ENCODE measurements at regions not wholly inside any gene's neighbourhood (a gene's known extent, or its start where the extent isn't known, plus 50 kb on each side); places are given as distances from the start of the nearest gene placed in this dataset.

- Mint-ChIP-seq H3K27ac (ENCODE audit: unreplicated experiment) (peak overlapping the region; percentile 97), H3K36me3 (ENCODE audit: low read depth, unreplicated experiment) (no peaks in the 10 kb centered on the region), H3K9me3 (ENCODE audit: unreplicated experiment) (peaks cover 7% of the 10 kb centered on the region), H3K4me3 (ENCODE audit: unreplicated experiment) (no peak overlapping the region), H3K27me3 (ENCODE audit: low read depth, unreplicated experiment) (no peaks in the 10 kb centered on the region), H3K4me1 (ENCODE audit: low read depth, unreplicated experiment) (peaks cover 50% of the 10 kb centered on the region)
- H3K4me2 ChIP-seq (ENCODE audit: low read length) = no peak overlapping the region
- H3K36me3 ChIP-seq (ENCODE audit: insufficient read depth, low read length) = no peaks in the 10 kb centered on the region
- no peak for DNase-seq (ENCODE audit: low read depth)
- H4K20me1 ChIP-seq (ENCODE audit: insufficient read depth, low read length) = no peaks in the 10 kb centered on the region
- H3K79me2 ChIP-seq (ENCODE audit: insufficient read depth, low read length) = no peaks in the 10 kb centered on the region
- peaks cover 41% of the 10 kb centered on the region for H3K4me1 ChIP-seq (ENCODE audit: insufficient read depth, low read length)
- no peaks in the 10 kb centered on the region for H3K9me3 ChIP-seq (ENCODE audit: insufficient read depth, low read depth, low read length)
- no peak for FAIRE-seq
- H3K4me3 ChIP-seq (ENCODE audit: insufficient read depth, low read depth, low read length) = no peak overlapping the region
- no peaks in the 10 kb centered on the region for H3K27me3 ChIP-seq (ENCODE audit: insufficient read depth, low read length)
- no peak for TF ChIP-seq CTCF (IDR thresholded peaks at IDR 0.05; ENCODE audit: insufficient read depth, low read depth, low read length)
- no peak for TF ChIP-seq EZH2 (IDR thresholded peaks at IDR 0.05; ENCODE audit: insufficient read depth, low read length)
- no peak overlapping the region for H2AFZ ChIP-seq (ENCODE audit: low read depth, low read length)
- peak overlapping the region; percentile 94 for H3K27ac ChIP-seq (ENCODE audit: low read depth, low read length)
- H3K9ac ChIP-seq (ENCODE audit: low read length) = peak overlapping the region; percentile 16
Observed at GRCh38 chr6:157762636-157763035, 60.4 kb upstream of the SNX9 start.

- H3K4me3 Mint-ChIP-seq (ENCODE audit: unreplicated experiment) = peak overlapping the region; percentile 45
- H3K9me3 ChIP-seq (ENCODE audit: insufficient read depth, low read depth, low read length) = no peaks in the 10 kb centered on the region
- H3K4me2 ChIP-seq (ENCODE audit: low read length) = peak overlapping the region; percentile 72
- TF ChIP-seq EZH2 (IDR thresholded peaks at IDR 0.05; ENCODE audit: insufficient read depth, low read length) (no peak), CTCF (IDR thresholded peaks at IDR 0.05; ENCODE audit: insufficient read depth, low read depth, low read length) (no peak)
- no peaks in the 10 kb centered on the region for H3K79me2 ChIP-seq (ENCODE audit: insufficient read depth, low read length)
- H3K27ac Mint-ChIP-seq (ENCODE audit: unreplicated experiment) = peak overlapping the region; percentile 97
- H3K4me1 ChIP-seq (ENCODE audit: insufficient read depth, low read length) = peaks cover 41% of the 10 kb centered on the region
- H3K27me3 ChIP-seq (ENCODE audit: insufficient read depth, low read length) = no peaks in the 10 kb centered on the region
- peak overlapping the region; percentile 75 for H3K9ac ChIP-seq (ENCODE audit: low read length)
- H3K27ac ChIP-seq (ENCODE audit: low read depth, low read length) = peak overlapping the region; percentile 94
- FAIRE-seq = no peak
- no peaks in the 10 kb centered on the region for H3K36me3 ChIP-seq (ENCODE audit: insufficient read depth, low read length)
- no peaks in the 10 kb centered on the region for H3K27me3 Mint-ChIP-seq (ENCODE audit: low read depth, unreplicated experiment)
- H3K36me3 Mint-ChIP-seq (ENCODE audit: low read depth, unreplicated experiment) = no peaks in the 10 kb centered on the region
- no peaks in the 10 kb centered on the region for H4K20me1 ChIP-seq (ENCODE audit: insufficient read depth, low read length)
- H3K4me3 ChIP-seq (ENCODE audit: insufficient read depth, low read depth, low read length) = peak overlapping the region; percentile 12
- H3K4me1 Mint-ChIP-seq (ENCODE audit: low read depth, unreplicated experiment) = peaks cover 49% of the 10 kb centered on the region
- peaks cover 7% of the 10 kb centered on the region for H3K9me3 Mint-ChIP-seq (ENCODE audit: unreplicated experiment)
- DNase-seq (ENCODE audit: low read depth) = peak; percentile 62
- no peak overlapping the region for H2AFZ ChIP-seq (ENCODE audit: low read depth, low read length)
Observed at GRCh38 chr6:157763129-157763903, 59.7 kb upstream of the SNX9 start.

GRCh38 chr6:157763904-157764177, 59.2 kb upstream of the SNX9 start:
- no peak overlapping the region for H3K4me3 Mint-ChIP-seq (ENCODE audit: unreplicated experiment)
- no peaks in the 10 kb centered on the region for H3K27me3 Mint-ChIP-seq (ENCODE audit: low read depth, unreplicated experiment)
- Histone ChIP-seq H3K4me3 (ENCODE audit: insufficient read depth, low read depth, low read length) (peak overlapping the region; percentile 12), H3K4me2 (ENCODE audit: low read length) (peak overlapping the region; percentile 72), H3K9ac (ENCODE audit: low read length) (peak overlapping the region; percentile 75), H4K20me1 (ENCODE audit: insufficient read depth, low read length) (no peaks in the 10 kb centered on the region), H3K79me2 (ENCODE audit: insufficient read depth, low read length) (no peaks in the 10 kb centered on the region), H3K36me3 (ENCODE audit: insufficient read depth, low read length) (no peaks in the 10 kb centered on the region), H3K9me3 (ENCODE audit: insufficient read depth, low read depth, low read length) (no peaks in the 10 kb centered on the region), H2AFZ (ENCODE audit: low read depth, low read length) (no peak overlapping the region), H3K27me3 (ENCODE audit: insufficient read depth, low read length) (no peaks in the 10 kb centered on the region), H3K4me1 (ENCODE audit: insufficient read depth, low read length) (peaks cover 41% of the 10 kb centered on the region), H3K27ac (ENCODE audit: low read depth, low read length) (peak overlapping the region; percentile 94)
- H3K4me1 Mint-ChIP-seq (ENCODE audit: low read depth, unreplicated experiment) = peaks cover 48% of the 10 kb centered on the region
- H3K9me3 Mint-ChIP-seq (ENCODE audit: unreplicated experiment) = peaks cover 5% of the 10 kb centered on the region
- H3K36me3 Mint-ChIP-seq (ENCODE audit: low read depth, unreplicated experiment) = no peaks in the 10 kb centered on the region
- DNase-seq (ENCODE audit: low read depth) = no peak
- peak overlapping the region; percentile 97 for H3K27ac Mint-ChIP-seq (ENCODE audit: unreplicated experiment)
- TF ChIP-seq EZH2 (IDR thresholded peaks at IDR 0.05; ENCODE audit: insufficient read depth, low read length) (no peak), CTCF (IDR thresholded peaks at IDR 0.05; ENCODE audit: insufficient read depth, low read depth, low read length) (no peak)
- no peak for FAIRE-seq

Data from astrocyte (in vitro differentiated cells and primary cell).